GM18499 (cell line): ENCODE measurements at regions not wholly inside any gene's neighbourhood (a gene's known extent, or its start where the extent isn't known, plus 50 kb on each side); places are given as distances from the start of the nearest gene placed in this dataset.

Experiments used
- ATAC-seq: cut with Tn5 transposase; IDR thresholded peaks from one replicate; pipeline ENCODE4 v1.9.1; 2021; ENCODE audit warnings: moderate number of reproducible peaks; ENCODE audit not compliant: insufficient read depth, unreplicated experiment

GRCh38 chr9:16191691-16192402 lies 639.0 kb downstream of the CCDC171 start:
- peak; percentile 60 for ATAC-seq

GRCh38 chr9:16192403-16193017 lies 639.7 kb downstream of the CCDC171 start:
- no peak for ATAC-seq

GRCh38 chr9:16193066-16193465 lies 640.2 kb downstream of the CCDC171 start:
- no peak for ATAC-seq

GRCh38 chr9:16196206-16196605 lies 643.4 kb downstream of the CCDC171 start:
- ATAC-seq = no peak

- no peak for ATAC-seq
Observed at GRCh38 chr9:16197578-16198370, 644.9 kb downstream of the CCDC171 start.

GRCh38 chr9:16198996-16199395 lies 646.2 kb downstream of the CCDC171 start:
- no peak for ATAC-seq

- no peak for ATAC-seq
Observed at GRCh38 chr9:16202221-16202620, 649.4 kb downstream of the CCDC171 start.

- no peak for ATAC-seq
Observed at GRCh38 chr9:16202914-16203728, 650.3 kb downstream of the CCDC171 start.

GRCh38 chr9:16203729-16204573 lies 651.1 kb downstream of the CCDC171 start:
- ATAC-seq = no peak

GRCh38 chr9:16205455-16205854 lies 652.6 kb downstream of the CCDC171 start:
- no peak for ATAC-seq

GRCh38 chr9:16206518-16206917 lies 653.7 kb downstream of the CCDC171 start:
- no peak for ATAC-seq

GRCh38 chr9:16207161-16207560 lies 654.3 kb downstream of the CCDC171 start:
- no peak for ATAC-seq

- ATAC-seq = no peak
Observed at GRCh38 chr9:16210440-16210839, 657.6 kb downstream of the CCDC171 start.

GRCh38 chr9:16211946-16212345 lies 658.5 kb downstream of the BNC2 start:
- ATAC-seq = no peak

GRCh38 chr9:16213781-16214515 lies 656.5 kb downstream of the BNC2 start:
- ATAC-seq = no peak

- no peak for ATAC-seq
Observed at GRCh38 chr9:16214677-16215352, 655.7 kb downstream of the BNC2 start.

- no peak for ATAC-seq
Observed at GRCh38 chr9:16215353-16215680, 655.2 kb downstream of the BNC2 start.

- no peak for ATAC-seq
Observed at GRCh38 chr9:16217943-16218701, 652.3 kb downstream of the BNC2 start.
